HG02981 (cell line): ENCODE measurements at regions not wholly inside any gene's neighbourhood (a gene's known extent, or its start where the extent isn't known, plus 50 kb on each side); places are given as distances from the start of the nearest gene placed in this dataset.

Source experiments
- ATAC-seq: cut with Tn5 transposase; IDR thresholded peaks from one replicate; pipeline ENCODE4 v1.9.1; 2021; ENCODE audit warnings: mild to moderate bottlenecking, moderate library complexity; ENCODE audit not compliant: unreplicated experiment

- no peak for ATAC-seq
Measured at GRCh38 chr3:159123877-159124276, 322.0 kb downstream of the MFSD1 start.

DNA sequence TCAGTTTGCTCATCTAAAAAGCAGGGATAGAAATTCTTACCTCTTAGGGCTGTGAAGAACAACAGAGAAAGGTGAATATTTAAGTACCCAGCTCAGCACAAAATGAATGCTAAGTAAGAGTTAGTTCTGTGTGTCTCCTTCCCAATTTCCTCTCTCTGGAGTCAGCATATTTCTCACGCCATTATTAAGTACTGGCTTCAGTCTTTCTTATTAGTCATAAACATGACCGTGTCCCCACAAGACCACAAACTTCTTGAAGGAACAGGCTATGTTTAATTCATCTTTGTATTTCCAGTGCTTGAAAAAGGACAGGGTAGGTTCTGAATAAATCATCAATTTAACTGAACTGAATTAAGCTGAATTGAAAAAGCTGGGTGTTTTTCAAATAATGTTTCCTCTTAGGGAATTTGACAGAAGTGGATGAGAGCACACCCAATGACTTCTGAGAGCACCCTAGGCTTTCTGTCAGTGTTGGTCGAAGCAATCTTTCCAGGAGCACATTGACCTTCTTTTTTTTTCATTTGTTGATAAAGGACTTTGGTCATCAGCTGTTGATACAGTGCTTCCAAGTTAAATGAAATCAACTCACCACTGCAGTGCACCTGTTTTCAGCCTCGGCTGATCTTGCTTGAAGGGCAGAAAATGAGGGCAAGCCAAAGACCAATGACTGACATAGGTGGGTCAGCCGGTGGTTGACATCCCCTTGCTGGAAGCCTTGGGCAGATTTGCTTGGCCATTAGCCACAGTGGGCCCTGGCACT lies 324.6 kb downstream of the MFSD1 start:
- ATAC-seq: no peak

GRCh38 chr3:159127021-159127392 lies 325.2 kb downstream of the MFSD1 start:
- ATAC-seq: no peak

GRCh38 chr3:159128628-159129027 lies 326.8 kb downstream of the MFSD1 start:
- no peak for ATAC-seq

- ATAC-seq: no peak
Measured at GRCh38 chr3:159130108-159130507, 328.3 kb downstream of the MFSD1 start.

DNA sequence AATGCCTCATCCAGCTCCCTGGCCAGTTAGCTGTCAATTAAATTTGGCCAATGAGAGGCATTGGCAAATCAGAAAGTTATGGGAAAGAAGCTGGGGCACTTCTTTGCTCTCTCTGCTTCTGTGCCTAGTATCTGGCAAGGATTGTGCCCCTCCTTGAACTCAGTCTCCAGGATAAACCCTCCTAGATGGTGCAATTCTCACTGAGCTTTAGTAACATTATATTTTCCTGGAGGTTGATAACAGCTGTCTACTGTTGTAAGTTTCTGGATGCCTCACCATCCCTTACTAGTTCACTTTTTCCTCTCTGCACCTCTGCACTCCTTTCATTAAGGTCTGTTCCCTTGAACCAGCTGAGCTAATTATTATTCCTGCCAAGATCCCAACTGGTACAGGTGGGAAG lies 329.5 kb downstream of the MFSD1 start:
- ATAC-seq: no peak

DNA sequence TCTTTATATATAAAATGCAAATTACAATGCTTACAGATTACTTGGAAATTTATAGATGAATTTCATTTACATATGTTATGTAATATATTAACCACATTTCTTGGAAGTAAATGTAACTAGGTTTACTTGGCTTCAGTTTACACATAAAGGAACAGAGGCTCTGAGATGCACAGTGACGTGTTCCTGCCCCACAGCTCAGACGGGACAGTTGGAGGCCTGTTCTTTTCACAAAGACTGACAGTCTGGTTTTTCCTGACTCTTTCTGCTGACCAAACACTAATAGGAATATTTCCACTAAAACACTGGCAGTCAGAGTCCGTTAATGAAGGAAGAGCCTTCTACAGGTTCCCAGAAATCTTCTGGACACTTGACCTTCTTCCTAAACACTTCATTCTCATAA lies 336.1 kb downstream of the MFSD1 start:
- no peak for ATAC-seq

GRCh38 chr3:159139326-159139725 lies 337.5 kb downstream of the MFSD1 start:
- ATAC-seq: no peak

- ATAC-seq: no peak
Measured at GRCh38 chr3:159144472-159144871, 342.6 kb downstream of the MFSD1 start.

GRCh38 chr3:159144891-159145290 lies 343.0 kb downstream of the MFSD1 start:
- no peak for ATAC-seq

- no peak for ATAC-seq
Measured at GRCh38 chr3:159146392-159146791, 344.5 kb downstream of the MFSD1 start.

DNA sequence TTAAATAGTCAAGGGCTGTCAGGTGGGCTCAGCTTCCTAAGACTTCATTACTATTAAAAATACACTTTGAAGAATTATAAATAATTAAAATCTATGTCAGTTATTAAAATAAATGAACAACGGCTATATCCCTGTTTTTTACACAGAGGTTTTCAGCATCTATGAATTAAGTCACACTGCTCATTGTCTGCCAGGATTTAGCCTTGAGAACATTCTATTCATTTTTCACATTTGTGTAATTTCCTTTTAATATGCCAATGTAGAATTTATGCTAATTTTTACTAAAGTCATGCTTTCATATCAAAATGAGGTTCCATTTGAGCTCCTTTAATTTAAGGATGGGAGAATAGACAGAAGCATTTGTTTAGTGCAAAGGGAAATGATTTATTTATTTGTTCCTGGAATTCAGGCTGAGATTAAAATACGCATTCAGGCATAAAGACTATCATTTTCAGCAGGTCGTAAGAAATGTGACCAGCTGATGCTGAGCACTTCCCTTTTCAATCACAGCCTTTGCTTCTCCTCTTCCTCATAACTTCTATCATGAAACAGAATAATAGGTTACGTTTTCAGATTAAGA lies 345.1 kb downstream of the MFSD1 start:
- no peak for ATAC-seq

GRCh38 chr3:159147813-159148212 lies 346.0 kb downstream of the MFSD1 start:
- no peak for ATAC-seq

DNA sequence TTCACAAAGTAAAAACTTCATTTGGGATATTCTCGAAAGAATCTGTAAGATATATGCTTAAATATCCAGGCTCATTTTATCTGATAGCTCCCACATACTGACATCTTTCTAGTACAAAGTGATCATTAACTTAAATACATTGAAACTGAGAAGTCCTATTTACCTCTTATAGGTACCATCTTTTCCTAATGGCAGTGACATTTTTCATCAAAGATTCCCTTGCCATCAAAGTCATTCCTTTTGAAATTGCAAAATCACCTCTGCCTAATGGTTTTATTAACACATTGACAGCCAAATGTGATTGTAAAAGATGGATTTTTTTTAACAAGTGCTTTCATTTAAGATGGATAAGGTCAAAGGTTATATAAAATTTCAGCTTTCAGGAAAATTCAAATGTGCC lies 346.6 kb downstream of the MFSD1 start:
- no peak for ATAC-seq

- ATAC-seq: no peak
Measured at GRCh38 chr3:159149131-159149530, 347.3 kb downstream of the MFSD1 start.

DNA sequence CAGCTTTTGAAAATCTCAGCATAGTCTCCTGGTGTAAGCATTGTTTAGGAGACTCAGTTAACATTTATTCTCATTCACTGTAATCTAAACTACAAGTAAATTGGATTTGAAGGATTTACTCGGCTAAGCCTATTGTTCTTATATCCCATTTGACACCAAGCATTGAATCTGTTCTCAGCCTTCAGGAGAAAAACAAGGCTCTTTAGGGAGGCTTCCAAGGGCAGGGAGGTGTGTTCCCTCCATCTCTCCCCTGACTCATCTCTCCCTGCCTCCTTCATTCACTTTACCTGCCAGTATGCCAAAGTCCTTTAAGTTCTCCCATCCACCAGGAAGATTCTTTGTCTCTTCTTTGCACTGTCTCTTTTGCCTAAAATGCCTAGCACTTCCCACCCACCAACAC lies 347.8 kb downstream of the MFSD1 start:
- ATAC-seq: no peak

DNA sequence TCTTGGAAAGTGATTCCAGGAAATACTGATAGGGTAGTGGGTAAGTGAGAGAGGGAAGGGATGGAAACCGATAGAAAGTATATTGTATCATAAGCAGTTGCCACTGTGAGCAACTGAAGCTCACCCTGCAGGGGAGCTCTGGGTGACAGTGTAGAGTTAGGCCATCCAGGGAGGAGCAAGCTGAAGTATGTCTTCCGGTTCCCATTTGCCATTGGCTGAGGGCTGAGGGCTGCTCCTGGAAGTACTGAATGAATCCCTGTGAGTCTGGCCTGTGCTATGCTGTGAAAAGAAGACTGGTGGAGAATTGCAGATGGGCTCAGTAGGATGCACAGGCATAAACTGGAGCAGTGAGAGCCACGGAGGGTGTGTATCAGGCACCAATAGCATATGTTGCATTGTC lies 348.3 kb downstream of the MFSD1 start:
- no peak for ATAC-seq

- ATAC-seq: no peak
Measured at GRCh38 chr3:159151130-159151529, 349.3 kb downstream of the MFSD1 start.

- no peak for ATAC-seq
Measured at GRCh38 chr3:159157275-159157674, 355.4 kb downstream of the MFSD1 start.

- ATAC-seq: no peak
Measured at GRCh38 chr3:159158213-159158612, 356.4 kb downstream of the MFSD1 start.

GRCh38 chr3:159158801-159159200 lies 356.9 kb downstream of the MFSD1 start:
- no peak for ATAC-seq

DNA sequence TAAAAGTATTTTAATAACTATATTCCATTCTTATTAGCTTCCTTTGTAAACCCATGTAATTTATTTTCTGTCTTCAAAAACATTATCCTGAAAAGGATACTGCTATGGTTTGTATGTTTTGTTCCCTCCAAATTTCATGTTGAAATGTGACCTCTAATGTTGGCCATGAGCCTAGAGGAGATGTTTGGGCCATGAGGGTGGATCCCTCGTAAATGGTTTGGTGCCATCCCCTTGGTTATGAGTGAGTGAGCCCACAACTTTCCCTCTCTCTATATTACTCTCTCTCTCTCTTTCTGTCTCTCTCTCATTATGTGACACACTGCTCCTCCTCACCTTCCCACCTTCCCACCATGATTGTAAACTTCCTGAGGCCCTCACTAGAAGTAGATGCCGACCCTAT lies 357.7 kb downstream of the MFSD1 start:
- no peak for ATAC-seq

DNA sequence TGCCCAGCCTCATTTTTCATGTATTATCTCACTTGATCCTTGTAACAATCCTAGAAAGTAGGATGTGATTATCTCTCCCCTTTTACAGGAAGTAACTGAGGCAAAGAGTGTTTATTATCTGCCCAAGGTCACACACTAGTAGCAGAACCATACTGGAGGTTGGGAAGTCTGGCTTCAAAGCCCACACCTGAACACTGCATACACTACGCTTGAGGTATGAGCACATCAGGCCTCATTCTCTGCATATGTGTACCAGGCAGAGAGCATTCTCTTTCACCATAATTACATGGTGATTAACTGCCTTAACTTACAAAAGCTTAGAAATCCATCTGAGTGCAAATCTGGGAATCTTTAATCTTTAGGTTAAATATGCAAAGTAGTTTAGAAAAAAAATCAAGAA lies 361.8 kb downstream of the MFSD1 start:
- no peak for ATAC-seq
